ENCODE measurements at regions not wholly inside any gene's neighbourhood (a gene's known extent, or its start where the extent isn't known, plus 50 kb on each side); places are given as distances from the start of the nearest gene placed in this dataset.

DNA sequence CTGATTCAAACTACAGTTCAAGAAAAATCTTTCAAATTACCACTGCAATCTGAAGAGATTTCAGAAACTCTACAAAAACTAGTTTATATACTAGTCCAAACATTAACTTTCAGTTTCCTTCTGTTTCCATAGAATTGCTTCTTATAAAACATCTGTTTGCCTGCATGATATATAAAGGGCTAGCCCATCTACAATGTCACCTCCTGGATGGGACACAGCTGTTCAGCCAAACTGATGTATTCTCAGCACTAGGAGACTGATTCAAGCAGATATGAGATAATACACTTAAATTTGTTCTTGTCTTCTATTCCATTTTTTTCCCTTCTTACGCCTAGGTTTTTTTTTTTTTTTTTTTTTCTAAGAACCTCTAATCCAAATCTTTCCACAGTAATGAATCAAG, 1569.7 kb upstream of the IGFBP7 start:
- DNase-seq: no peak

DNA sequence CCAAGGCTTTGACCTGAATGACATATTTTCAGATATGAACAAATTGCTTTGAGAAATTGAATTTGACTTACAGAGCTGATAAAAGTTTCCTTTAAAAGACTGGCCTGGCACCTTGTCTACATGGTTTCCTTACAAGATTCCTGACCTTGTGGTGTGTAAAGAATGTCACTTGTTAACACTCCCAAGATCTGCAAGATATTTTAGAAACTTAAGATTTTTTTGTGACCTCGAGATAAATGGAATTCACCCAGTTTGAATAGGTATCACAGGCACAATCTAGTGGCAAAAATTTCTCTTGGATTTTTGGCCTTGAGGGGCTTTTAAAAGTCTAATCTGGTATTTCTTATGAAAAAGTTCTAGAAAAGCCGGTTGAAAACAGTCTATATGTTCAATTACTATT, 1568.9 kb upstream of the IGFBP7 start:
- no peak for DNase-seq

DNA sequence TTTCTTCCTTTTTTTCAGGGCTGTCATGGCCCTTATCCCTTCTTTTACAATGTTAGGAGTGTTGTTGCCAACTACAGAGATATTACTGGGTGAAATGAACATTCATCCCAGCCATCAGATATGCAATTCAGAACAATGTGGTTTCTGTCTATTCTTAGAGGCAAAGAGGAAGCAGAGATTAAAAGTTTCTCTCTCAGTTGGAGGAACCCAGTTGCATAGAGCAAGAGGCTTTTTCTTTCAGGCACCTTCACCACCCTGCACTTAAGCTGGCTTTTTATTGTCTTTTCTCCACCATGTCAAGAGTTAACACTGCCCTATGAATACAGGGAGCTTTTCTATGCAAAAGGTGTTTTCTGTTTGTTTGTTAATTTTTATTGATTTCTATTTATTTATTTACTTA, 1559.6 kb upstream of the IGFBP7 start:
- no peak for DNase-seq

DNA sequence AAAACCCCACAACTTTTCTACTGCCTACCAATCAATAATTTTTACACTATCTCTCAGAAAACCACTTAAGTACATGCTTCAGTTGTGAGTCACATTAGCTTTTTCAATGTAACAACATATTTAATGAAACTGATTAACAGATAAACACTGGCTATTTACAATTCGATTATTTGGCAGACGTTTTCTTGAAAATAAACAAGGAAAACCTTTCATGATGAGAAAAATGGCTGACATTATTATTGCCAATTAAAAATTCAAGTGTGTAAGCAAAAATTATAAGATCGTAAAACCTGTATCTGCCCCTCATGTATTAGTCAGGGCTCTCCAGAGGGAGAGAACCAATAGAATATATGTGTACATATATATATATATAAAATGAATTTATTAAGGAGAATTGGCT, 1555.5 kb upstream of the IGFBP7 start:
- no peak for DNase-seq

DNA sequence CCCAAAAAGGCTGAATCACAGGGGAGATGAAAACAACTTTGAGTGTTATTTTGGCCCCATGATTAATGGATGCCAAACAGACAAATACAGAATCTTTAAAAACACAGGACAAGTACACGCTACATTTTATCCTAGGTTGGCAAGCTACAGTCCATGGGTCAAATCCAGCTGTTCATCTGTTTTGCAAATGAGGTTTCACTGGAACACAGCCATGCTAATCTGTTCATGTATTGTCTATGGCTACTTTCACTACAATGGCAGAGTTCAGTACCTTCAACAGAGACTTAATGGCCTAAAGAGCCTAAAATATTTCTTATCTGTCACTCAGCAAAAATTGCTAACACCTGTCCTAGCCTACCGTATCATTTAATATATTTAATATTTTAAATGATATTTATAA, 1548.5 kb upstream of the IGFBP7 start:
- no peak for DNase-seq

DNA sequence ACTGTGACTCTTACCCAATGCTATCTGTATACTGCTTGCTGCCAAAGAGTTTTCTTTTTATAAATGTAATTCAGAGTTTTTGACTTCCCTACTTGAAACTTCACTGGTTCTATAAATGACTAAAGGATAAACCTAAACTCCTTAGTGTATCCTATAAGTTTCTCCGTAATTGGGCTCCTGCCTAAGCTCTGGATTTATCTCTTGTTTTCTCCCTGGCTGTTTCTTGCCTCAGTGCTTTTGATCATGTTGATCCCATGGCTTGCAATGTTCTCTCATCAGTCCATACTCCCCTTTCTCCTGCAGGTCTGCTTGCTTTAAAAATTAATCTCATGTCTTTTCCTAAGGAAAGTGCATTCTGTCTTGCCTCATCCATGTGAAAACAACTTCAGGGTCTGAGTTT, 1543.1 kb upstream of the IGFBP7 start:
- DNase-seq: no peak

DNA sequence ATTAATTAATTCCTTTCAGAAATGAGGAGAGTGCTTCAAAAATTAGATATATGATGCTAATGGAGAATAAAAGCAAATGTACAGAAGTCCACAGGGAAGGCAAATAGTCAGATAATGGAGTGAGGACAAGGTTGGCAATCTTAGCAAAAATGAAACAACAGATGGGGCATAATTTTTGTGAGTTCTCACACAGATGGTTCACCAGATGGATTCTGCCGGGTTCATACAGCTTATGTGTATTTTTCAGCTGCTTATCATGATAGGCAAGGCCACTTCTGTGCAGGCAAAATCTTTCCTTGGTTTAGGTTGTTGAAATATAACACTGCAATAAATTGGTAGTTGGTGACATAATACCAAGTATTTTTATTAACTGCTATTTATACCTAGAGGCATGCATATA, 1539.0 kb upstream of the IGFBP7 start:
- DNase-seq: no peak

DNA sequence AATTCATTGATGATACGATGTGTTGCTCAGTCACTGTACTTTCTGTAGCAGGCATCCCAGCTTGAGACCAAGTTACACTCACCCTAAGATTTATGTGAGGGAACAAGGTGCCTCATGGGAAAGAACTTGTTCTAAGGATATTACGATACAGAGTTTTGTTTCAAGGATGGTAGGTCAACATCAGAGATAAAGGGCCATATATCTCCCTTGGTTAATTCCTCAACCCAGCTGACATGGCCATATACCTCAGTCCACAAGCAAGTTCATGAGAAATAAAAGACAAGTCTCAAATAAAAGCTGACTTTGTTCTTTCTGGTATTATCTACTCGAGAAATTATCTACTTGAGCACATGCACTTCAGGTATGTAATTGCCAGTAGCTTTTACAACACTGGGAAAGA, 1535.9 kb upstream of the IGFBP7 start:
- no peak for DNase-seq

DNA sequence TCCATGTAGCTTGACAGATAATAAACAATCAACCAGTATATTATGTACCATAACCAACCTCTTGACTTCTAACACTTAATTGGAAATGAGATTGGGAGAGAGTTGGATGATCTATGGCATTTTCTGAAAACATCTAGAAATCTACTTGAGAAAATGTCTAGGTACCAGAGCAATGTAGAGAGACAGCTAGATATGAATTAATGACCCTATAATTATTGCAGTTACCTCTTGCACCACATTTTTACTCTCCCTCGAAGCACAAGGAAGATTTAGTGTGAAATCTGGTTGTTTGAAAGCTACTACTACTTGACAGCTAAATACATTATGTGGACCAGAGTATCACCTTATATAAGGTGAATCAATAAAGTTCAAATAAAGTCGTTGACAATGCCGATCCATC, 1534.4 kb upstream of the IGFBP7 start:
- no peak for DNase-seq

DNA sequence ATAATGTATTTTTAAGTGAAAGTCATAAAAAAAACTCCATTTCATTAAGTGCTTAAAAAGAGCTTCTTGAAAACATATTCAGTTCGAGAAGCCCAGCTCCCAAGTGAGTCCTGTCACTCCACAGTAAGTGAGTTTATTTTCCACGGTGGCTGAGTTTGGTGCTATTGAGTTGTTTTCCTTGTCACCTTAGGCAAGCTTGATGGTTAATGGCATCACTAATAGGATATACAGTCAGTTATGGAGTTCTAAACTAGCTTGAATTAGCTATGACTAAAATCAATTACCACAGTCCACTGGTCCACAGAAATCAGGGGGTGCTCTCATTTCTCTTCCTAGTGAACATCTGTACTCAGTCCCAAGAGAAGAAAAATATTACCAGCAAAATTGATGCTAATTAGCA, 1526.2 kb upstream of the IGFBP7 start:
- no peak for DNase-seq

DNA sequence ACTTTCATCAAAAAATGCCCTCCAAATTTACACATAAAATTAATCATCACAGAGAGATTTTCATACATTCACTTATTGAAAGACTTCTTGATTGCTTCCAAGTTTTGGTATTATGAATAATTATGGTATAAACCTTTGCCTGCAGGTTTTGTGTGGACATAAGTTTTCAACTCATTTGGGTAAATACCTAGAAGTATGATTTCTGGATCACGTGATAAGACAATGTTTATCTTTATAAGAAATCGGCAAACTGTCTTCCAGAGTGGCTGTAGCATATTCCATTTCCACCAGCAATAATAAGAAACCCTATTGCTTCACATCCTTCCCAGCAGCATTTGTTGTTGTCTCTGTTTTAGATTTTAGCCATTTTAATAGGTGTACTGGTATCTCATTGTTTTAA, 1507.0 kb upstream of the IGFBP7 start:
- DNase-seq: no peak

DNA sequence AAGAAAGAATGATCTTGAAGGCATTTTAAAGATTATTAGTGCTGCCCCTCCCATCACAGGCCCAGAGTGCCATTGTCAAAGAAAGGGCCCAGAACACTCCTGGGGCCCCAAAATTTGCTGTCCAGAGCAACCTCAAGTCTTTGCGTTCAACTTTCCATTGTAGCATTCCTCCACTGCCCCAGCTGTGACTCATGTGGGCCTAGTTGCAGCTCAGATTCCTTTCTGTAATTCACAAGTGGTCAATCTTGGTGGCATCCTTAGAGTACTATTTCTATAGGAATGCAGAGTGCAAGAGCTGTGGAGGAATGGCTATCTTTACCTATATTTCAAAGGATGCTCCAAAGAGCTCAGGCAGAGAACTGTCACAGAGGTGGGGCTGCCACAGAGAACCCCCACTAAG, 1500.8 kb upstream of the IGFBP7 start:
- no peak for DNase-seq

DNA sequence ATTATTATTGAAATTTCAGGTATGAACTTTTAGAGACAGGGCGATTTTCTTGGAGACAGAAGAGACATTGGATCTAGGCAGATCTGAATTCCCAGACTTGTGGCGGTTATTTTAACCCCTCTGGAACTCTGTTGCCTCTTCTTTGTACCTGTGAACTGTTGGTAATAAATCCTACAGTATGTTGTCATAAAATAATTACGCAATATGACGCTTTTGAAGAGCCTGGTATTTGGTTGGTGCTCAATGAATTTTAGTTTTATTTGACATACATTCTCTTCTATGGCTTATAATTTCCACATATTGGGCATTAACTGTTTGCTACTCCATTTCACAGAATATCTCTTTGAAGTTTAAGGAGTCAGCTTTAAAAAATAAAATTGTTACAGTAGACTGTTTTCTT, 1496.1 kb upstream of the IGFBP7 start:
- DNase-seq: no peak

DNA sequence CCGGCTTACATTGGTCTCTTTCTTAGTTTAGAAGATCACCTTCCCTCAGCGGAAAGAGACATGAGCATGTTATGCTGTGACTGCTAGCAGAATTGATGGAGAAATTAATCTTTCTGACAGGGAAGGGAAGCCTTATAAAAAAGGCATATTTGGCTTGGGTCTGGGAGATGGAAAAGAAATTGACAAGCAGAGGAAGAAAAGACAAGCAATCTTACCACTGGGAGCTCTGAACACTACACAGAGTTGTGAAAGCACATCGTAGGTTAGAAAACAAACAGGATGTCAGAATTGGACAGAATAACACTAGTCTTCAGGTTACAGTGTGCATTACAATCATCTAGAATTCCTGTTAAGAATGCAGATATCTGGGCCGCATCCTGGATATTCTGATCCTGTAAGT, 1493.8 kb upstream of the IGFBP7 start:
- no peak for DNase-seq

DNA sequence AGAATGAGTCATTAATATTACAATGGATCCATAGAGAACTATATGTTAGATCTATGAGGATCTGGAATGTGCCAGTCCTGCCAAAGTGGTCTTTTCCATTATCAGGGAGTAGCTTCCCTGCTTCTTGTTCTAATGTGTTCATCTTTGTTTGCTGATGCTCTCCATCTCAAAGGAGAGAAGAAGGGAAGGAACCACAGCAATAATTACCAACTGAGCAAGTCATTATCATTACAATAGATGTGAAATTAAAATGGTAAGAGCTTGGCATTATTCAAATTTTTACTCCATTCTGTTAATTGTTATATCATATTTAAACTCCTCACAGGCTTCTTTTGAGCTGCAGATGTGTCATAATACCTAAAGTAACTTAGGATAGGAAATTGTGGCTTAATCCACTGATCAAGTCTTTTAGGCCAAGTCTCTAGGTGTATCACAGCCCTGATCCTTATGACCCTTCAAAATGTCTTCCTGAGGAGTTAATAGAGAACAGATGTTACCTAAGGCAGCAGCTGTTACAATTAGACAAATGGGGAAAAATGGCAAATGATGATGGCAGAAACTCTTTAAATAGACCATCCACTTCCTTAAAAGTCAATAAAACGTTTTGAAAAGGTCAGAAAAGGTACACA, 1492.7 kb upstream of the IGFBP7 start:
- DNase-seq: no peak

DNA sequence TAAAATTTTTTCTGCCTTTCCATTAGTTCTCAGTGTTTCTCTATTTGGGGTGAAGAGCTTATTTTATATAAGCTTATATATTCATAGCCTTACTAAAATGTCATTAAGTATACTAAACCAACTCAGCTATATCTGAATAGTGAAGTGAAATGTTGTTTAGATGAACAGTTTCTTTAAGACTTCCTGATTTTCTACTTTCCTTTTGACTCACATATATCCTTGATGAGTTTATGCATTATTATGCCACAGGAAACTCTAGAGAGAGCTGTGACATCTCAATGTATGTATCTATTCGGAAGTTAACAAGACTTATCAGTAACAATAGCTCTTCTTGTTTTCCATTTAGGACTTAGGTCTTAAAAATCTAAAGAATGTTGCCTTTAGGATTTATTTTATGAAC, 1491.8 kb upstream of the IGFBP7 start:
- DNase-seq: no peak

DNA sequence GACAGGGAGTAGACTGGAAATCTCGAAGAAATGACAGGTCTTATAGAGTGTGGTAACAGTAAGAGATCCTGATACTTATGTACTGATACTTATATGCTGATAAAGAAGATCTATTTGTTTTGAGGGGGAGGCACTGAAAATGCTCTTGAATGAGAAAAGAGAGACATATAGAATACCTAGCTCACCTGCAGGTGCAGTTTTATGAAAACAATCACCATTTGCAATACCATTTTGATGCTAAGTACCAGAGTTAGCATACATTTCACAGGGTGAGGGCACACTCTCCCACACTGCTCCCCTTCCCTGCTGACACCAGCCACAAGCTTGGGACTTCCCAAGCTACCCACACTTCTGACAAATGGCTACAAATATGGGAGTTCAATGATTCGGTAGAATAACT, 1490.1 kb upstream of the IGFBP7 start:
- DNase-seq: no peak

DNA sequence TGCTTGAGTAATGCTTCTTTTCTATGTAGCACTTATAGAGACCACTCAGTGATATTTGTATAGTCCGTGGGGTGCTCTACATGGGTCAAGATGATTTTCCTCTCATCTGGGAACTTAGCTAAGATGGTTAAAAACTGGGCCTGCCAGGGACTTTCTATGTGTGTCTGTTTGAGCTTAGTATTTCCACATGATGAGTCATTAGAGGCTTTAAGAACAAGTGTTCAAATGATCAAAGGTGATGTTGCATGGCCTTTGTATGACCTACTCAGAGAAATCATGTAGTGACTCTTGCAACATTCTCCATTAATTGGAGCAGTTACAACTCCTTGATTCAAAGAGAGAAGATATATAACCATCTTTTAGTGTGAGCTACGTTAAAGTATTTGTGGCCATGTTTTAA, 1480.5 kb upstream of the IGFBP7 start:
- no peak for DNase-seq

DNA sequence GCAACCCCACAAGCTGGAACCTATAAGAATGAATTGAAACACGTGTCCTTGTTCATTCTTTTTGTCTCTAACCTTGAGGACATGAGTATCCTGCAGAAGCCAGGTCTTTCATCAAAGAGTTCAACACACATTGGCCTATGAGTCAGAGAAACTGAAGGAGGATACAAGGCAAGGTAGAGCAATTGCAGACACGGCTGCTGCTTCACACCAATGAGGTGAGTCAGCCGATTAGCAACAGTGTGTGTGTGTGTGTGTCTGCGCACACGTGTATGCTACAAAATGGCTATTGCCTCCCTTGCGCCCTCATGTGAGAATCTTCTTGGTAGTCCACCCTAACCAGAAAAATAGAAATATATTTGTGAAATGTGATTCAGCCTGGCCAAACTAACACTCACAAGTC, 1477.7 kb upstream of the IGFBP7 start:
- no peak for DNase-seq

DNA sequence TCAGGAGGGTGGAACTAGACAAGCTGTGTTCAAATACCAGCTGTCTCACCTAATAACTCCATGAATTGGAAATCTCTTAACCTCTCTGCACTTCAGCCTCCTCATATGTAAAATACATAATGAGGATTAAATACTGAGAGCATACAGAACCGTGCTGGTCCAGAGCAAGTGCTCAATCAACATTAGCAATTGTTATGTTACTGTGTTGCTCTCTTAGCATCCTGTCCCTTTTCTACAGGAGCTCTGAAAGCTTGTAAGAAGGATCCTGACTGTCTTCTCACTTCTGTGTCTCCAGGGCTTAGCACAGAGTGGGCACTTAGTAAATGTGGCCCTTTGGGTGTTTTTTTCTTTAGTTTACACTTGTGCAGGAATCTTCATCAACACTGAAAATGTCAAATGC, 1456.1 kb upstream of the IGFBP7 start:
- DNase-seq: no peak

DNA sequence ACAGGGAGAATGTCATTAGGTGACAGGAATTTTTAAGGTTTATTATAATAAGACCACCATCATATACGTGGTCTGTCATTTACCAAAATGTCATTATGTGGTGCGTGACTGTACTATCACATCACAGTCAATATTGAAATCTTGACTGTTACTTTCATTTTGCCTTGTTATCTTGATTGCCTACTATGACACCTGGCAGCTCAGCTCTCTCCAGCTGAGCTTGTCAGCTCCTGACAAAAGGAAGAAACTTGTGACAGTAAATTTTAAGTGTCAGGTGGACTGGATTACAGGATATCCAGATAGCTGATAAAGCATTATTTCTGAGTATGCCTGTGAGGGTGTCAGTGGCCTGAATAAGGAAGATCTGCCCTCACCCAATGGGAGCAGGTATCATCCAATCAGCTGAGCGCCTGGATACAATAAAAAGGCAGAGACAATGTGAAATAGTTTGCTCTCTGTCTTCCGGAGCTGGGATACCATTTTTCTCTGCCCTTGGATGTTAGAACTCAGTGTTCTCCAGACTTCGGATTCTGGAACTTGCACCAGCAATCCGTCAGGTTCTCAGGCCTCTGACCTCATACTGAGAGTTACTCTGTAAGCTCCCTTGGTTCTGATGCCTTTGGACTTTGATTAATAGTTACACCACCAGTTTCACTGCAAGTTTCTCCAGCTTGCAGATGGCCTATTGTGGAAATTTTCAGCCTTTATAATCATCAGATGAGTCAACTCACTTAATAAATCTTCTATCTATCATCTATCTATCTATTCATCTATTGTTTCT, 1454.7 kb upstream of the IGFBP7 start:
- no peak for DNase-seq

DNA sequence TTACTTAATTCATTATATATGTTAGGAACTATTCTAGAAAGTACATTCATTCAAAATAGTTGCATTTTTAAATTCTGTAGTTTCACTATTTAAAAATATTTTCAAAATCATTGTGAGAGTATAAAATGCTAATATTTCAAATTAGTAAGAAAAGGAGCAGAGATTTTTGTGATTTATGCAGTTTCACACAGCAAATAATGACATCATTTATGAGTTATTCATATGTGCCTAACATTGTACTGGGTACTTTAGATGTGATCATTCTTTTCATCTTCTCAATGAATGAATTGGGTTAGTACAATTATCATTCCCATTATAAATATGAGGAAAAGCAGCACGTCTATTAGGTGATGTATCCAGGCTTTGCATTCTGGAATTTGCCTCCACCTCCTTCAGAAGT, 1451.0 kb upstream of the IGFBP7 start:
- DNase-seq: no peak

DNA sequence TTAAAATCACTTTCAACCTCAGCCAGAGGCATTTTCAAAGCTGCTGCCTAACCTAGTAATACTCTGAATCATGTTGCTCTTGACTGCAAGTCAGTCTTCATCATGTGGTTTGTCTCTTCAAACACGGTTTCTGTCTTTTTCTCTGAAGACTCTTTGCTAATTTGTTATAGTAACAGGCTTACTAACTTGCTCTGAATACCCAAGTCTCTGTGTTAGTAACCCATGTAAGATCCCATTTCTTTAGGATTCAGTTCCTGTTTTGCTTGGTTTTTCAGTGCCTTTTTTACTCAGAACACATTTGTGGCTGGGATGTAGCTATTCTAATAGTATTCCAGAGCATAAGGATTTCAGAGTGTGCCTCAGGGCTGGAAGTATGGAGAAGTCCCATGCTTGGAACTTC, 1450.6 kb upstream of the IGFBP7 start:
- no peak for DNase-seq

DNA sequence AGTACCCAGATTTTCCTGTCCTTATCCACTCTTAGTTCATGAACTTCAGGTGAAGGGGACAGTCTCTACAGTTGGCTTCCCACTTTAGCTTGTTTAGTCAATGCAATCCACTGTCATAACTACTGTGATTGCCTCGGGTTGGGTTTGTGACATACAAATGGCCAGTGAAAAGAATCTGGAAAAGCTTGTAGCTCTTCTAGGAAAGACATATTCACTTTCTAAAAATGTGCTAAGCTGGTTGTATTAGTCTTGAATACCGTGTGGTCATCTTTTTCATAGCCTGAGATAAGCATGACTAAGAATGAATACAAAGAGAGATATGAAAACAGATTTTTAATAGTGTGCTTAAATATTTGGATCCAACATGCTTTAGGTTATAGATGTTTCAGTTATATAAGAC, 1443.5 kb upstream of the IGFBP7 start:
- DNase-seq: no peak

DNA sequence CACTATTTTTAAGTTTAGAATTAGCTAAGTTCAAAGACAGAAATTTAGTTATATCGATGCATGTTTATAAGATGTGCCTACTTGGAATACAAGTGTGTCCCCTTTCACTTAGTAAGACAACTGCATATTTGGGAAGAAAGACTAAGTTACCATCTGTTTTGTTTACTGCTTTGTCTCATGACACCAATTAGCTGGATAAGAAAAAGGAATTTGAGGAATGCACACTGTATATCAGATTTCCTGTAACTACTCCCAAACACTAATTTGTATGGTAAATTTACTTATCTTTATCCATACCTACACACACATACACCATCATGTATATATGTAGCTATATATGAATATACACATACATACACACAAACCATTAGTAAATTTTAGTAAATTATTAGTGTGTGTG, 1442.8 kb upstream of the IGFBP7 start:
- no peak for DNase-seq

Measured in NCI-H1092 (cell line).